AG04450 (cell line): ENCODE measurements at regions not wholly inside any gene's neighbourhood (a gene's known extent, or its start where the extent isn't known, plus 50 kb on each side); places are given as distances from the start of the nearest gene placed in this dataset.

Source experiments
- CTCF ChIA-PET: fragments of 300-600, 350-600 bp; formaldehyde crosslinking; extraction: SDS; loops from one replicate; lab custom pipeline; 2022; ENCODE audit warnings: antibody characterized with exemption, inconsistent platforms; lab: Charles Lee
- POLR2A ChIA-PET: fragments of 350-600 bp; formaldehyde crosslinking; extraction: SDS; loops from one replicate; lab custom pipeline; 2021; ENCODE audit warnings: antibody characterized with exemption, inconsistent platforms; lab: Yijun Ruan, JAX
- DNase-seq: peaks from one replicate; pipeline ENCODE4 v3.0.0-alpha.2; 2011; ENCODE audit warnings: low read depth, low spot score
- H3K27ac ChIP-seq: one replicate; pipeline ENCODE4 v1.5.1; 2012; ENCODE audit warnings: low read depth, low read length, control low read depth
- H3K27me3 ChIP-seq: one replicate; pipeline ENCODE4 v1.6.0; 2012; ENCODE audit warnings: low read length; ENCODE audit not compliant: control insufficient read depth, insufficient read depth
- H3K4me3 ChIP-seq: 2 replicates; pipeline ENCODE4 v1.5.1; 2011; ENCODE audit warnings: mild to moderate bottlenecking, low read depth, low read length, control low read depth
- H3K9me3 ChIP-seq: 2 replicates; pipeline ENCODE4 v1.5.1; 2012; ENCODE audit warnings: low read length; ENCODE audit not compliant: control insufficient read depth, insufficient read depth
- CTCF ChIP-seq: IDR thresholded peaks from 2 replicates; pipeline ENCODE4 v1.5.1; 2011; ENCODE audit warnings: low read depth, low read length, control low read depth, inconsistent platforms

GRCh38 chr9:81455462-81456219, 233.7 kb downstream of the TLE1 start:
- POLR2A ChIA-PET, result no interaction called here
- CTCF ChIA-PET, result interaction anchor here (0.6 to 1.0 kb wide), 2 partner anchors 10 to 1139 kb away, joined by 3 to 5 read pairs; no protein-coding TSS in a partner anchor
- Histone ChIP-seq H3K9me3 (no peaks in the 10 kb centered on the region), H3K27ac (no peak overlapping the region), H3K4me3 (no peak overlapping the region), H3K27me3 (no peaks in the 10 kb centered on the region)
- no peak for TF ChIP-seq CTCF
- DNase-seq, result no peak

- CTCF ChIA-PET, result no interaction called here
- POLR2A ChIA-PET, result interaction anchor here (0.6 kb wide), 1 partner anchor 85 kb away, joined by 6 read pairs; no protein-coding TSS in a partner anchor
- Histone ChIP-seq H3K27ac (no peak overlapping the region), H3K9me3 (no peaks in the 10 kb centered on the region), H3K27me3 (no peaks in the 10 kb centered on the region), H3K4me3 (no peak overlapping the region)
- TF ChIP-seq CTCF, result no peak
- DNase-seq, result no peak
Measured at GRCh38 chr9:81445331-81445921, 243.9 kb downstream of the TLE1 start.

GRCh38 chr9:81431641-81432040, 257.7 kb downstream of the TLE1 start:
- Histone ChIP-seq H3K27me3 (no peaks in the 10 kb centered on the region), H3K9me3 (peaks cover 7% of the 10 kb centered on the region; the same call in 1 of the 2 replicates), H3K27ac (peak overlapping the region; percentile 68), H3K4me3 (no peak overlapping the region)
- peak; percentile 97 for DNase-seq
- POLR2A ChIA-PET, result interaction anchor here (0.5 to 1.5 kb wide), 11 partner anchors 42 to 463 kb away, joined by 3 to 7 read pairs (median 4); partner anchors contain the start of gene TLE1
- CTCF ChIA-PET, result interaction anchor here (0.6 to 1.9 kb wide), 2 partner anchors 48 to 1175 kb away, joined by 3 to 5 read pairs; no protein-coding TSS in a partner anchor
- no peak for TF ChIP-seq CTCF

GRCh38 chr9:81430727-81431126, 258.6 kb downstream of the TLE1 start:
- DNase-seq, result no peak
- Histone ChIP-seq H3K4me3 (no peak overlapping the region), H3K9me3 (peaks cover 7% of the 10 kb centered on the region; the same call in 1 of the 2 replicates), H3K27me3 (no peaks in the 10 kb centered on the region), H3K27ac (no peak overlapping the region)
- ChIA-PET POLR2A (interaction anchor here (1.5 kb wide), 1 partner anchor 248 kb away, joined by 4 read pairs; no protein-coding TSS in a partner anchor), CTCF (interaction anchor here (1.9 kb wide), 1 partner anchor 1176 kb away, joined by 5 read pairs; no protein-coding TSS in a partner anchor)
- TF ChIP-seq CTCF, result no peak

GRCh38 chr9:81427870-81428269, 261.5 kb downstream of the TLE1 start:
- Histone ChIP-seq H3K27me3 (no peaks in the 10 kb centered on the region), H3K4me3 (no peak overlapping the region), H3K9me3 (peaks cover 5% of the 10 kb centered on the region; the same call in 1 of the 2 replicates), H3K27ac (no peak overlapping the region)
- ChIA-PET CTCF (no interaction called here), POLR2A (no interaction called here)
- no peak for TF ChIP-seq CTCF
- no peak for DNase-seq
